ENCODE measurements at regions not wholly inside any gene's neighbourhood (a gene's known extent, or its start where the extent isn't known, plus 50 kb on each side); places are given as distances from the start of the nearest gene placed in this dataset.
"Not testable (repeated sequence)": the region's sequence is repeated elsewhere in the genome, so short reads cannot be mapped to it uniquely, and the experiment has no call there.

DNA sequence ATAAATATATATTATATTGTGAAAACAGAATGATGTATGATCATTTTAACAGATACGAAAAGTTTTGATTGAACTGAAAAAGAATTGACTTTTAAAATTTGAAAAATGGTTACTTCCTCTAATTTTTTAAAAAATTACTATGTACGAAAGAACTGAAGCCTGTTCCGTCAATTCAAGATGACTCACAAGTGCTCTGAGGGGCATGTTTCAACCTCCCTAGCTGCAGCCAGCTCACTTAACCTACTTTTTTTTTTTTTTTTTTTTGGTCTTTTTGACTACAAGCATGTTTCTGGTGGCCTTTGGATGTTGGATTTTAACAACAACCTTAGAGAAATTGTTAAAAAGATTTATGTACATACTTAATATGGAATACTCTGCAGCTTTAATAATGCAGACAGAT lies 1139.3 kb downstream of the DIAPH3 start:
- DNase-seq (ENCODE audit: extremely low read depth, low read depth): no peak
- no peak overlapping the region for H3K4me3 ChIP-seq (replicated peaks; ENCODE audit: low read depth, low read length)
- TF ChIP-seq, protein P1, sequence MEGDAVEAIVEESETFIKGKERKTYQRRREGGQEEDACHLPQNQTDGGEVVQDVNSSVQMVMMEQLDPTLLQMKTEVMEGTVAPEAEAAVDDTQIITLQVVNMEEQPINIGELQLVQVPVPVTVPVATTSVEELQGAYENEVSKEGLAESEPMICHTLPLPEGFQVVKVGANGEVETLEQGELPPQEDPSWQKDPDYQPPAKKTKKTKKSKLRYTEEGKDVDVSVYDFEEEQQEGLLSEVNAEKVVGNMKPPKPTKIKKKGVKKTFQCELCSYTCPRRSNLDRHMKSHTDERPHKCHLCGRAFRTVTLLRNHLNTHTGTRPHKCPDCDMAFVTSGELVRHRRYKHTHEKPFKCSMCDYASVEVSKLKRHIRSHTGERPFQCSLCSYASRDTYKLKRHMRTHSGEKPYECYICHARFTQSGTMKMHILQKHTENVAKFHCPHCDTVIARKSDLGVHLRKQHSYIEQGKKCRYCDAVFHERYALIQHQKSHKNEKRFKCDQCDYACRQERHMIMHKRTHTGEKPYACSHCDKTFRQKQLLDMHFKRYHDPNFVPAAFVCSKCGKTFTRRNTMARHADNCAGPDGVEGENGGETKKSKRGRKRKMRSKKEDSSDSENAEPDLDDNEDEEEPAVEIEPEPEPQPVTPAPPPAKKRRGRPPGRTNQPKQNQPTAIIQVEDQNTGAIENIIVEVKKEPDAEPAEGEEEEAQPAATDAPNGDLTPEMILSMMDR (IDR thresholded peaks at IDR 0.05; ENCODE audit: low read depth, low read length, missing control alignments): no peak

DNA sequence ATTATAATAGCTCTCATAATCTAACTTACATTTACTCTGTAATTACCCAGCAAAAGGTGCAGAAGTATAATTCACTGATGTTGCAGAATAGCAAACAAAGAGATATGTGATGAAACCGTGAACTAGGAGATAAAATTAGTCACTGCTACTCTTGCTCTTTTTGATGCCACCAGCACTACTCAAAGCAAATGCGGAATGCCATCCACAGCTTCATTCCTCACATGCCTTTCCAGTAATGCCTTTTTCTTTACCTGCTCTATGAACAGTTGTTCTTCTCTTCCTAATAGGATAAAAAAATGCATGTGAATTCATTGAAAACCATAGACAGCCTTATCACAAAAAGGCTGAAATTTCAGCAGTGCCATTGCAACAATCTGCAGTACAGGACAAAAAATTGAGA lies 1129.5 kb downstream of the DIAPH3 start:
- TF ChIP-seq, protein P1 (IDR thresholded peaks at IDR 0.05; ENCODE audit: low read depth, low read length, missing control alignments): no peak
- DNase-seq (ENCODE audit: extremely low read depth, low read depth): no peak
- no peak overlapping the region for H3K4me3 ChIP-seq (replicated peaks; ENCODE audit: low read depth, low read length)

DNA sequence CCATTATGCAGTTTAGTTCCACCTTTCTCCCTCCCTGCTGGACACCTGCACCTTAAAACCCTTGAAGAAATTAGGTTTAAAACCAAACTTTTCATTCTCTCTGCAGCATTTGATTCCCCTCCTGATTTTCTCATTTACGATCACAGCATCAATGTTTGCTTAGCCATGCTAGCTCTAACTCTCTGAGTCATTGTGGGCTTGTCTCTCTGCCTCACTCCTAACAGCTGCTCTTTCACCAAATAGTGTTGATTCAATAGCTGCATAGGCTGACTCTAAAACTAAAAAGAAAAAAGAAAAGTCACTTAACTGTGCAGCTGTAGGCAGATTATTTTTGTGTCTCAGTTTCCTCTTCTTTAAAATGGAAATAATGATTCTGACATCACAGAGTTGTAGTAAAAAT lies 1124.9 kb downstream of the DIAPH3 start:
- no peak for DNase-seq (ENCODE audit: extremely low read depth, low read depth)
- TF ChIP-seq, protein P1 (IDR thresholded peaks at IDR 0.05; ENCODE audit: low read depth, low read length, missing control alignments): no peak
- no peak overlapping the region for H3K4me3 ChIP-seq (replicated peaks; ENCODE audit: low read depth, low read length)

DNA sequence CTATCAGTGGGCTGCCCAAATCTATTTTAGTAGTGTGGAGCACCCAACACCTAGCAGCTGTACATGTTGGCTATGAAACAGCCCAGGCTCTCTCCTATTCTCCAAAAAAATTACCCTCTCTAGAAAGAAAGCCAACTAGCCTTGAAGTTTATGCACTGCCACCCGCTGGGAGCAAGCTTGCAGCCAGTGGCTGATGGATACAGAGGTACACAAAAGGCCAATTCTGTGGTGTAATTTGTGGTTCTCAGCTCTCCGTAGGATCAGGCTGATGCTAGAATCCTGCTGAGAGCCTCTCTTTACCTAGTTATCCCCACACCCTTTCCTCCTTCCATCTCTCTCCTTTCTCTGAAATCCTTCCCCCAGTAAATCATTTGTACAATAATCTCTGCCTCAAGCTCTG lies 1120.7 kb downstream of the DIAPH3 start:
- TF ChIP-seq, protein P1 (IDR thresholded peaks at IDR 0.05; ENCODE audit: low read depth, low read length, missing control alignments): no peak
- H3K4me3 ChIP-seq (replicated peaks; ENCODE audit: low read depth, low read length): no peak overlapping the region
- DNase-seq (ENCODE audit: extremely low read depth, low read depth): no peak

DNA sequence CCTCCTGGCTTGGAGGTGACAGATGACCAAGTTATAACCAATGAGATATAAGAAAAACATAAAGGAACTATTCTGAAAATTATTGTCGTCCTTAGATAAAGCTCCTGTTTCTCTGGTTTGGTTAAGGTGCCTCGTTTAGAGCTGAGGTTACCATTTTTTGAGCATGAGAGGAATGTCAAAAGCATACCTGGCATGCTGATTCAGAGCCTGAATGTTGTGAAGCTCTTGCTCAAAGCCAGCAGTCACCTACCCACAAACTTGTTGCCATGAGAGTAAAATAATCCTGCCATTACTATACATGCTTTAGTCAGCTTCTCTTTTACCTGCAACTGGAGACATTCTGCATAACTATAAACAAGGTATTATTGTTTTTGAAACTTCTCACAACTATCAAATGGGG lies 1116.2 kb downstream of the DIAPH3 start:
- no peak overlapping the region for H3K4me3 ChIP-seq (replicated peaks; ENCODE audit: low read depth, low read length)
- TF ChIP-seq, protein P1 (IDR thresholded peaks at IDR 0.05; ENCODE audit: low read depth, low read length, missing control alignments): no peak

DNA sequence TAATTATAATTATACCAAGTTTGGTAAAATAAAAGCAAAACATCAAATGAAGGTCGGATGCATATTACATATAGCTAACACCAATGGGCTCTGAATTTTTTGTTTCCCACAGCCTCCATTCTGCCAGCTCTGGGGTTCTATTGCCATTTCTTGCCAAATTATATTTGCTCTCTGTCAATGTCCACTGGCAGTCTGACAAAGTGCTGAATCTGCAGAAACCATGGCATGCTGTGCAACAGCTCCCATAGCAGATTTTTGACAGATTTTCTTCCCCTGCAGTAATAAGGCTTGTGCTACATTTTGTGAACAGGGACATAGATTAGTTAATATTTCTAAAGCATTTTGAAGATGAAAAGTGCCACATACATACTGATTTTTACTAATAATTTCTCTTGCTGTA lies 1102.1 kb downstream of the DIAPH3 start:
- DNase-seq (ENCODE audit: extremely low read depth, low read depth): no peak
- no peak overlapping the region for H3K4me3 ChIP-seq (replicated peaks; ENCODE audit: low read depth, low read length)
- TF ChIP-seq, protein P1 (IDR thresholded peaks at IDR 0.05; ENCODE audit: low read depth, low read length, missing control alignments): no peak

More for the DNA sequence above, 1116.2 kb downstream of the DIAPH3 start:
- DNase-seq (ENCODE audit: extremely low read depth, low read depth): no peak

DNA sequence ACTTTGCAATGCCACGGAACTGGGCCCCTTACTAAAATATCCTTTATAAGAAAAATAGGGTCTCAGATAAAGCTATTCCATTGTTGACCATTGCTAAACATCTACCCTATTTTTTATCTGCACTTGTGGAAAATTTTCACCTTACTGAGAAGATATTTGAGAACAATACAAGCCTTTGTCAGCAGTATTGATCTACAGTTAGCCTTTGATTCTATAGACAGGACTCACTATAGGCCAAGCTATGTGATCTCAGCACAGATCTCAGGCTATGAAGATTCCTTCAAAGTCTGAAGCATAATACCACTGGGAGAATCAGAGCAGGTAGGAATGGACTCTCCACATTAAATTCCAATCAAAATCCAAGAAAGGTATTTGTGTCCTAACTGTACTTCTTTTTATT lies 1099.7 kb downstream of the DIAPH3 start:
- TF ChIP-seq, protein P1 (IDR thresholded peaks at IDR 0.05; ENCODE audit: low read depth, low read length, missing control alignments): no peak
- H3K4me3 ChIP-seq (replicated peaks; ENCODE audit: low read depth, low read length): no peak overlapping the region
- DNase-seq (ENCODE audit: extremely low read depth, low read depth): no peak

DNA sequence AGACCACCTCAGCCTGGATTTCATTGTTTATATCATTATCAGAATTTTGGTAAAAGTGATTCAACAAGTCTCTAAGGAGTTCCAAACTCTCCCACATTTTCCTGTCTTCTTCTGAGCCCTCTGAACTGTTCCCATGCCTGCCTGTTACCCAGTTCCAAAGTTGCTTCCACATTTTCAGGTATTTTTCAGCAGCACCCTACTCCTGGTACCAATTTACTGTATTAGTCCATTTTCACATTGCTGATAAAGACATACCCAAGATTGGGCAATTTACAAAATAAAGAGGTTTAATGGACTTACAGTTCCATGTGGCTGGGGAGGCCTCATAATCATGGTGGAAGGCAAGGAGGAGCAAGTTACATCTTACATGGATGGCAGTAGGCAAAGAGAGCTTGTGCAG lies 1087.3 kb downstream of the DIAPH3 start:
- H3K4me3 ChIP-seq (replicated peaks; ENCODE audit: low read depth, low read length); DNase-seq (ENCODE audit: extremely low read depth, low read depth): not testable (repeated sequence)
